Suppressor macrophage treated with lipopolysaccharide for 4 hours (primary cell): ENCODE measurements at regions not wholly inside any gene's neighbourhood (a gene's known extent, or its start where the extent isn't known, plus 50 kb on each side); places are given as distances from the start of the nearest gene placed in this dataset.

Experiments
- DNase-seq: peaks from one replicate; pipeline ENCODE4 v3.0.0-alpha.2; 2020

- DNase-seq, result no peak
These were observed 1107.4 kb downstream of the DTWD2 start for GRCh38 chr5:117880932-117881331.

DNA sequence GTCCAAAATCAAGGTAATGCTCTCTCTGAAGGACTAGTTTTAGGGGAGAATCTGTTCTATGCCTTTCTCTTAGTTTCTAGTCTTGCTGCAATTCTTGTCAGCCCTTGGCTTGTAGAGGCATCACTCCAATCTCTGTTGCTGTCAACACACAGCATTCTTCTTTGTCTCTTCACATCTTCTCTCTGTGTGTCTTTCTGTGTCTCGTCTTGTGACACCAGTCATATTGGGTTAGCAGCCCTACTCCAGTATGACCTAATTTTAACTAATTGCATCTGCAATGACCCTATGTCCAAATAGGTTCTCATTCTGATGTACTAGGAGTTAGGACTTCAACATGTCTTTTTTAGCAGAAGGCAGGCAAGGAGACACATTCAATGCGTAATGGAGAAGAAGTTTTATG, 1110.6 kb downstream of the DTWD2 start:
- no peak for DNase-seq

DNA sequence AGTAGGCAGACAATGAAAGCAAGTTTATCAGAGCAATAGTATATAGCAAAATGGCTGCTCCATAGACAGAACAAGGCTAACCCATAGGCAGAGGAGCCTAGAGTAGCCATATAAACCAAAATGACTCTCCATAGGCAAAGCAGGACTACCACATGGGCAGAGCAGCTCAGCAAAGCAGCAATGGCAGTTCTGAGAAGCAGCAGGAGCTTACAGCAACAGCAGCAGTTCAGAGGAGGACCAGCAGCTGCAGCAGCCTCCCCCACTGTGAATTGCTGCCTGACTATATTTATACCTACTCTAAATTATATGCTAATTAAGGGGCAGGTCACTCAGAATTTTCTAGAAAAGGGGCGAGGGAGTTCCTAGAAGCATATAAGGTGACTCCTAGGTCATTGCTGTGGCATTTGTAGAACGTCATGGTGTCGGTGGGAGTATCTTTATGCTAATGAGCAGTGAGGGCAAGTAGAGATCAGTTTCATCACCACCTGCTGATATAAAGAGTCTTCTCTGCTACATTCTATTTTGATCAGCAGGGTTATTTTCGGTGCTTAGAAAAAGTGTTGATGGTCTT, 1115.5 kb downstream of the DTWD2 start:
- no peak for DNase-seq

DNA sequence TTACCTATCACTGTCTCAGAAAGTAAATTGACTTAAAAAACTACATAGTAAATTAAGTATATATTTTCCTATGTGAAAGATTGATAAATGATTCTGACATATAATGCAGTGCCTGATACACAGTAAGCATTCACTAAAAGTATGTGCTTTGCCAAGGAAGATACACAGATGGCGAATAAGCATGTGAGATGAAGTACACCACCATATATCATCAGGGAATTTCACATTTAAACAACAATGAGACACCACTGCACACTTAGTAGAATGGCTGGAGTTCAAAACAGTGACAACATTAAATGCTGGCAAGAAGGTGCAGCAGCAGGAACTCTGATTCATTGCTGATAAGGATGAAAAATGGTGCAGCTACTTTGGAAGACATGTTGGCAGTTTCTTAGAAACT, 1118.8 kb downstream of the DTWD2 start:
- DNase-seq, result no peak

DNA sequence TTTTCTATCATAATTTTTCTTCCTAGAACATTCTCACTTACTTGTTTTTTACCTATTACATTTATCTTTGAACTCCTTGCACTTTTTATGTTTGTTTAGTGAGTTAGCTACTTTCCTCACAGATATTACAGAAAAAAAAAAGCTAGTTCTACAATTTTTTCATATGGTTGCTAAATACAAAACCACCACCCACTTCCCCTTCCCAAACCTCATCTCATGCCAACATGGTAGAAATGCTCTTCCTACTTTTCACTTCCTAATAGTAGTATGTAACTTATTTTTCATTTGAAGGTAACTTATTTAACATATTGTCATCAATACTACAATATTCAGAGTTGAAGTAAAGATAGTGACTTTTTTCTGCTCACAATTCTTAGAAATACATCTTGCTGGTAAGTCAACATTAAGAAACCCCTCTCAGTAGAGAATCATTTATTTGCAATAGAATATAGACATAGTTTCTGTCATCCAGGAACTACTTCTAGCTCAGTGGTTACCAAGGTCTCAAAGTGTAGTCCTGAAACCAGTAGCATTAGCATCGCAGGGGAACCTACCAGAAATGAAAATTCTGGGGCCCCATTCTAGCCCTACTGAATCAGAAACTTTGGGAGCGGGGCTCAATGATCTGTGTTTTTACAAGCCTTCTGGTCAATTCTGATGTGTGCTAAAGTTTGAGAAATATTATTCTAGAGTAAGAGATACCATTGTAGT, 1124.6 kb downstream of the DTWD2 start:
- DNase-seq, result peak; percentile 68

- DNase-seq, result no peak
These were observed 1127.8 kb downstream of the DTWD2 start for GRCh38 chr5:117860550-117860949.

- peak; percentile 39 for DNase-seq
These were observed 1129.2 kb downstream of the DTWD2 start for GRCh38 chr5:117859176-117859575.

DNA sequence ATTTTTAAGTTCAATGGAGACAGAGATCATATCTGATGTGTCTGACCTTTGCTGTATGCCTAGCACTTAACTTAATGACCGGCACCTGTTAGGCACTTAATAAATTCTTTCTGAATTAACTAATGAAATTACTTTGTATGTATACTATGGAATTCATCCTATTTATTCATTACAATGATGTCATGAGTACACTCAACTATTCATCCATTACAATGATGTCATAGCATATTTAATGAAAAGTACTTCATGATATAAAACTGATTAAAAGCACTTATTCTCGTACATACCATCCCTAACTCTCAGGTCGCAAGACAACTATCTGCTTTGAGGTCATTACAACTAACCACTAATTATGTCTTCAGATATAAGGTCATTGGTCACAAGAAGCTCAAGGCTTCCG, 1131.6 kb downstream of the DTWD2 start:
- DNase-seq, result no peak

GRCh38 chr5:117837786-117838185, 1150.6 kb downstream of the DTWD2 start:
- no peak for DNase-seq

GRCh38 chr5:117833691-117834090, 1154.7 kb downstream of the DTWD2 start:
- DNase-seq, result no peak

GRCh38 chr5:117829646-117830045, 1158.7 kb downstream of the DTWD2 start:
- no peak for DNase-seq

DNA sequence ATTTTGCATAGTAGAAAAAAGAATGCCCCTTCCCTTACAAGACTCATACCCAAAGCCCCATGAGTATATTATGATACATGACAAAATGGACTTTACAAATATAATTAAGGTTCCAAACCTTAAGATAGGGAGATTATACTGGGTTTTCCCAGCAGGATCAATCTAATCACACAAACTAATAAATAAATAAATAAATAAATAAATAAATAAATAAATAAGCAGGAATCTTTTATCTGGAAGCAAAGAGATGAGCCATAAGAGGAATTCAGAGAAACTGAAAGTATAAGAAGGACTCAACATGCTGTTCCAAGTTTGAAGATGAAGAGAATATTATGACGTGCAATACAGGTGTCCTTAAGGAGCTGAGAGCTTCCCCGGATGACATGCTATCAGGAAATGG, 1174.5 kb downstream of the DTWD2 start:
- no peak for DNase-seq

GRCh38 chr5:117812861-117813260, 1175.5 kb downstream of the DTWD2 start:
- no peak for DNase-seq

- no peak for DNase-seq
These were observed 1179.1 kb downstream of the DTWD2 start for GRCh38 chr5:117809251-117809650.

GRCh38 chr5:117805058-117805457, 1183.3 kb downstream of the DTWD2 start:
- DNase-seq, result no peak

DNA sequence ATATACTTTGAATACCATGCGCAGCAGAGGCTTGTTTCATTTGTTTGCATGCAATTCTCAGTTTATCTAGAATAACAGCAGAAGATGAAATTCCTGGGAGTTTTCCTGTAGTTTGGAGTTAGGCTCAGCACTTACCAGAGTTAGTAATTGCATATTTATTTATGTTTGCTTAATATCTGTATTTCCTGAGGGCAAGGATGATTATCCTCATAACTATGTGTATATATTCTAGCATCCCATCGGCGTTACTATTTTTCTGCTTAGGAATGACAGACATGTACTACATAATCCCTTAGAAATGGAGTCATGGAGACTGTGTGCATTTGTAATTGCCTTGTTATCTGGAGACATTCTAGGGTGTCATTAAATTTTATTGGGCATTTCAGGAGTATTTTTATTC, 1184.8 kb downstream of the DTWD2 start:
- DNase-seq, result no peak

DNA sequence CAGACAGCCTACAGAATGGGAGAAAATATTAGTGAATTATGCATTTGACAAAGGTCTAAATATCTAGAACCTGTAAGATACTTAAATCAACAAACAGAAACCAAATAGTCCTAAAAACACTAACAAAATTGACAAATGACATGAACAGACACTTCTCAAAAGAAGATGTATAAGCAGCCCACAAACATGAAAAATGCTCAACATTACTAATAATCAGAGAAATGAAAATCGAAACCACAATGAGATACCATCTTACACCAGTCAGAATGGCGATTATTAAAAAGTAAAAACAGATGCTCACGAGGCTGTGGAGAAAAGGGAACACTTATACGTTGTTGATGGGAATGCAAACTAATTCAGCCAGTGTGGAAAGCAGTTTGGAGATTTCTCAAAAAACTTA, 1186.8 kb downstream of the DTWD2 start:
- DNase-seq, result no peak

- no peak for DNase-seq
These were observed 1188.1 kb downstream of the DTWD2 start for GRCh38 chr5:117800261-117800660.

DNA sequence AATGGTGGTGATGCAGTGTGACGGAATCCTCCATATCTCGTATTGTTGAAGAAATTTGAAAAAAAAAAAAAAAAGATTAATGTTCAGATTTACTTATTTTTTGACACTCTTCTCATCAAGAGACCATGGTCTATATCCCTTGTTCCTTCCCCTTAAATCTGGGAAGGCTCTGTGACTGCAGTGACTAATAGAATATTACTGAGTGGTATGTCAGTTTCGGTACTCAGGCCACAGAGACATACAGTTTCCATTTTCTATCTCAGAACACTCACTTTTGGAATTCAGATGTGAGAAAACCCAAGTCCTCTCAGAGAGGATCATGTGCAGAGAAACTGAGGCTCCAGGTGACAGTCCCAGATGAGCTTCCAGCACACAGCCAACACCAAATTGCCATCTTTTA, 1193.5 kb downstream of the DTWD2 start:
- DNase-seq, result no peak

DNA sequence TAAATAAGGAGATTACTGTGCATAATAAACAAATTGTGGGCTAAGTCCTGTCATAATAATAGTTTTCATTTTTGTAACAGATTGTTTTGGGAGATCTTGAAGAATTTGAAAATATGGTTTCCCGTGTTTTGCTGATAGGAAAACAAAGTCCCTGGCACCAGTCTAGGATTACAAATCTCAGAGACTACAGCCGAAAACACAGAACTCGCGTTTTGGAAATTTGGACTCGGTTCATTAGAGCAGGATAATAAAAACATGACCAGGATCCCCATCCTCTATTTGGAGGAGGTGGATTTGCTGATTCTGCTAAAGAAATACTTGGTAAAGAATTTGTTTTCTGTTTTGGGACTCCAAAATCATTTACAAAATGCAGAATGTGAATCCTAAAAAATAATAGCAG, 1194.4 kb downstream of the DTWD2 start:
- DNase-seq, result no peak

GRCh38 chr5:117792476-117792875, 1195.9 kb downstream of the DTWD2 start:
- DNase-seq, result no peak

DNA sequence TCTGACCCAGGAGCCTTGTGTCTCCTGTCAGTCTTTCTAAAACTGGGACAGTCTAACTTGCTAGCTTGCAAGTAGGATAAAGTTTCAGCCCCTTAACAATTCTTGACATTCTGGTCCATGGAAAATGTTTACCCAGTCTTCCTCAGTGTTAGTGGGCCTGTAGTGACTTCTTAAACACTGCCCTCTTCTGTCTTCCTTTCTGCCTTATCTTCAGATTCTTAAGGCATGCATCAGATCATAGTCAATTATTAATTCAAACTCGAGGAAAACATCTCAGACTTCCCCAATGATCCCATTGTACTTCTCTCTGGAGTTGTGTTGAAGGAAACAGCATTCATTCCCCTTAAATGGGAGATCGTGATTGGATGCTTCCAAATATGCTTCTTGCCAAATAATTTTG, 1199.8 kb downstream of the DTWD2 start:
- DNase-seq, result no peak

DNA sequence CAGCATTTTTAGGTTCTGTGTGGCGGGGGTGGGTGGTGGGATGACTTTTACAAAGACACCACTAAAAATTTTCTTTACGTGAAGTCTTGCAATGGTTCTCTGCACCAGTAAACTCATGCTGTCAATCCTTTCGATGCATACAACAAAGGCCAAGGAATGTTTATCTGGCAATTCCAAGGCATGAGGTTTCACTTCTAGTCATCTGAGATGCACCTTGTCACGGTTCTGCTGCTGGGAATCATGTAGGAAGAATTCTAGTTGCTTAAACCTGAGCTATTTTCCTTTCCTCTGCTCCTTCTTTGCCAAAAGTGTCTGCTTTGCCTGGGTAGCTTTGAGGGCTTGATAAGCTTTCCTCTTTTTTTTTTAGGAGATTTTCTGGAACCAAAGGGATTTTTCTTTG, 1204.5 kb upstream of the SEMA6A start:
- DNase-seq, result no peak

- no peak for DNase-seq
These were observed 1202.4 kb upstream of the SEMA6A start for GRCh38 chr5:117776977-117777376.

DNA sequence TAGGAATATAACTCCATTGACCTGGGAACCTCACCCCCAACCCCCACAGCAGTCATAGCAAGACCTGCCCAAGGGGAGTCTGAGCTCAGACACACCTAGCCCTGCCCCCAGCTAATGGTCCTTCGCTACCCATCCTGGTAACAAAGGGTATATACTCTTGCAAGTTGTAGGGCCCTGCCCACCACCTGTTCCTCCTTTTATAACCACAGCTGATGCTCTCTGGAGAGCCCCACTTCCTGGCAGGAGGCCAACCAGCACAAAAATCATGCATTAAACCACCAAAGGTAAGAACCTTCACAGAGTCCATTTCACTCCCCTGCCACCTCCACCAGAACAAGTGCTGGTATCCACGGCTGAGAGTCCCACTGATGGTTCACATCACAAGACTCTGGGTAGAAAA, 1195.3 kb upstream of the SEMA6A start:
- no peak for DNase-seq
